Activated CD8-positive, alpha-beta T cell treated with anti-CD3 and anti-CD28 coated beads for 36 hours (primary cell): ENCODE measurements at regions not wholly inside any gene's neighbourhood (a gene's known extent, or its start where the extent isn't known, plus 50 kb on each side); places are given as distances from the start of the nearest gene placed in this dataset.

Experiments
- ATAC-seq: fragments of 200-7000 bp; cut with Tn5 transposase; one replicate; pipeline ENCODE4 v1.10.0; 2021; ENCODE audit warnings: mild to moderate bottlenecking, moderate library complexity
- CTCF ChIA-PET: fragments of 350-600 bp; sonication (Branson Sonifier 250); formaldehyde crosslinking; loops from one replicate; lab custom pipeline; 2021; ENCODE audit warnings: antibody characterized with exemption; lab: Charles Lee
- POLR2A ChIA-PET: fragments of 350-600 bp; sonication (Branson Sonifier 250); formaldehyde crosslinking; loops from one replicate; lab custom pipeline; 2021; ENCODE audit warnings: antibody characterized with exemption; lab: Charles Lee
- DNase-seq: peaks from one replicate; pipeline ENCODE4 v3.0.0-alpha.2; 2020
- H3K27ac Mint-ChIP-seq: one replicate; pipeline ENCODE4 v1.8.0; 2021; ENCODE audit warnings: mild to moderate bottlenecking, mixed read lengths
- H3K27me3 Mint-ChIP-seq: one replicate; pipeline ENCODE4 v1.8.0; 2021; ENCODE audit warnings: mixed read lengths
- H3K36me3 Mint-ChIP-seq: one replicate; pipeline ENCODE4 v1.8.0; 2021; ENCODE audit warnings: low read depth, mixed read lengths
- H3K4me1 Mint-ChIP-seq: one replicate; pipeline ENCODE4 v1.8.0; 2021; ENCODE audit warnings: low read depth, mixed read lengths
- H3K4me3 Mint-ChIP-seq: one replicate; pipeline ENCODE4 v1.8.0; 2021; ENCODE audit warnings: mild to moderate bottlenecking, moderate library complexity, mixed read lengths
- H3K9me3 Mint-ChIP-seq: one replicate; pipeline ENCODE4 v1.8.0; 2021; ENCODE audit warnings: mixed read lengths
- CTCF ChIP-seq: fragments of 200-600 bp; IDR thresholded peaks from one replicate; pipeline ENCODE4 v1.8.0; 2022; ENCODE audit warnings: antibody characterized with exemption, mild to moderate bottlenecking
- intact Hi-C: fragments of 100-400 bp; cut with micrococcal nuclease; formaldehyde crosslinking; loops from one replicate; pipeline ENCODE4 v1.10.0; 2022

GRCh38 chr13:82681535-82681934 lies 1200.7 kb downstream of the SLITRK1 start:
- H3K4me1 Mint-ChIP-seq, result no peaks in the 10 kb centered on the region
- no peaks in the 10 kb centered on the region for H3K9me3 Mint-ChIP-seq
- intact Hi-C loops, result no loop called here
- no peaks in the 10 kb centered on the region for H3K36me3 Mint-ChIP-seq
- no peak for TF ChIP-seq CTCF
- H3K4me3 Mint-ChIP-seq, result no peak overlapping the region
- POLR2A ChIA-PET, result interaction anchor here (0.5 kb wide), 1 partner anchor 562 kb away, joined by 3 read pairs; no protein-coding TSS in a partner anchor
- DNase-seq, result no peak
- H3K27ac Mint-ChIP-seq, result no peak overlapping the region
- CTCF ChIA-PET, result no interaction called here
- H3K27me3 Mint-ChIP-seq, result no peaks in the 10 kb centered on the region
- no peak for ATAC-seq

GRCh38 chr13:82678052-82678451 lies 1204.2 kb downstream of the SLITRK1 start:
- Mint-ChIP-seq H3K9me3 (no peaks in the 10 kb centered on the region), H3K4me1 (no peaks in the 10 kb centered on the region), H3K27me3 (no peaks in the 10 kb centered on the region), H3K4me3 (no peak overlapping the region), H3K27ac (no peak overlapping the region), H3K36me3 (no peaks in the 10 kb centered on the region)
- no peak for ATAC-seq
- intact Hi-C loops, result no loop called here
- no peak for TF ChIP-seq CTCF
- POLR2A ChIA-PET, result no interaction called here
- CTCF ChIA-PET, result no interaction called here
- no peak for DNase-seq

GRCh38 chr13:82675024-82675423 lies 1207.2 kb downstream of the SLITRK1 start:
- Mint-ChIP-seq H3K36me3 (no peaks in the 10 kb centered on the region), H3K27ac (no peak overlapping the region), H3K9me3 (no peaks in the 10 kb centered on the region), H3K27me3 (no peaks in the 10 kb centered on the region), H3K4me3 (no peak overlapping the region), H3K4me1 (no peaks in the 10 kb centered on the region)
- no peak for TF ChIP-seq CTCF
- intact Hi-C loops, result no loop called here
- no peak for DNase-seq
- POLR2A ChIA-PET, result no interaction called here
- CTCF ChIA-PET, result interaction anchor here (0.9 kb wide), 1 partner anchor 1035 kb away, joined by 4 read pairs; no protein-coding TSS in a partner anchor
- ATAC-seq, result no peak

GRCh38 chr13:82674546-82674945 lies 1207.7 kb downstream of the SLITRK1 start:
- POLR2A ChIA-PET, result no interaction called here
- CTCF ChIA-PET, result no interaction called here
- no peaks in the 10 kb centered on the region for H3K4me1 Mint-ChIP-seq
- no peak overlapping the region for H3K4me3 Mint-ChIP-seq
- intact Hi-C loops, result no loop called here
- no peaks in the 10 kb centered on the region for H3K9me3 Mint-ChIP-seq
- ATAC-seq (no peak), DNase-seq (no peak)
- no peak for TF ChIP-seq CTCF
- no peak overlapping the region for H3K27ac Mint-ChIP-seq
- H3K36me3 Mint-ChIP-seq, result no peaks in the 10 kb centered on the region
- no peaks in the 10 kb centered on the region for H3K27me3 Mint-ChIP-seq

GRCh38 chr13:82672248-82672647 lies 1210.0 kb downstream of the SLITRK1 start:
- POLR2A ChIA-PET, result no interaction called here
- no peak overlapping the region for H3K4me3 Mint-ChIP-seq

More at GRCh38 chr13:82672248-82672647, 1210.0 kb downstream of the SLITRK1 start:
- intact Hi-C loops, result no loop called here
- H3K36me3 Mint-ChIP-seq, result no peaks in the 10 kb centered on the region
- H3K4me1 Mint-ChIP-seq, result no peaks in the 10 kb centered on the region
- H3K9me3 Mint-ChIP-seq, result no peaks in the 10 kb centered on the region
- no peaks in the 10 kb centered on the region for H3K27me3 Mint-ChIP-seq
- CTCF ChIA-PET, result no interaction called here
- no peak for TF ChIP-seq CTCF
- H3K27ac Mint-ChIP-seq, result no peak overlapping the region
- DNase-seq (no peak), ATAC-seq (no peak)
